ENCODE measurements at regions not wholly inside any gene's neighbourhood (a gene's known extent, or its start where the extent isn't known, plus 50 kb on each side); places are given as distances from the start of the nearest gene placed in this dataset.

DNA sequence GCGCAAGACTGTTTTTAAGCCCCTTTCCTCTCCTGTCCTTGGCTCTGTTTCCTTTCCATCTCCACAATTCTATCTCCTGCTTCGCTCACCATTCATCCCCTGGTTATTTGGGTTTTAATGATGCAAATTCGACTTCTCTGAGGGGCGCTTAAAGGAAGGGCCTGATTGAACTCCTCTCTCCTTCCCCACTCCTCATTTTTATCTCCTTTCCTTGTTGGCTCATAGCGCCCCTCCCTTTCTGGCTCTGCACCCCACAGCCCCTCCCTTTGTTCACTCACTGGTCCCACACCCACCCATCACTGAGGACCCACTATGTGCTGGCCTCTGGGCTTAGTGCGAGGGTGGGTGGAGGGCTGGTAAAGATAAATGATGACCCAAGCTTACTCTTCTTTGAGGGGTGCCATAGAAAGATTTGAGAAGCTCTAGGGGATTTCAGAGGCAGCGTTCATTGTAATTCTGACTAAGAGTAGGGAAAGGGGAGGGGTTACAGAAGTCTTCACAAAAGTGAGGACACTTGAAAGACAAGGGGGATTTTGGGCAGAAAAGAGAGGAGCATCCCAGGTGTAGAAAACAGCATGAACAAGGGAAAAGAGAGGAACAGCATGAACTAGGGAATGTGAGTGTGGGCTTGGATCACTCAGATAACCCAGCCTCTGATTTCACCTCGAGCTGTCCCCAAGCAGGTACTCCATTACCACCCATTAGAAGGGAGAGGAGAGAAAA is 507.8 kb downstream of the CD83 start:
- DNase-seq (ENCODE audit: low read depth): no peak

DNA sequence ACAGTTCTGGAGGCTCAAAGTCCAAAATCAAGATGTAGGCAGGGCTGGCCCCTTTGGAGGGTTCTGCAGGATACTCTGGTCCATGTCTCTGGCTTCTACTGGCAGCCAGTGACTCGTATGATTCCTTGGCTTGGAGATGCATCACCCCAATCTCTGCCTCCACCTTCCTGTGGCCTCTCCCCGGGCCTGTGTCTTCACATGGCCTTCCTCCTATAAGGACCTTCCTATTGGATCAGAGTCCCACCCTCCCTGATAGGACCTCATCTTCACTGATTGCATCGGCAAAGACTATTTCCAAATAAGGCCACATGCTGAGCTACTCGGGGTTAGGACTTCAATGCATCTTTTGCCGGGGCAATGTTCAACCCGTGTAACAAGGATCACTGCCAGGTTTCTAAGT is 509.0 kb downstream of the CD83 start:
- no peak for DNase-seq (ENCODE audit: low read depth)

DNA sequence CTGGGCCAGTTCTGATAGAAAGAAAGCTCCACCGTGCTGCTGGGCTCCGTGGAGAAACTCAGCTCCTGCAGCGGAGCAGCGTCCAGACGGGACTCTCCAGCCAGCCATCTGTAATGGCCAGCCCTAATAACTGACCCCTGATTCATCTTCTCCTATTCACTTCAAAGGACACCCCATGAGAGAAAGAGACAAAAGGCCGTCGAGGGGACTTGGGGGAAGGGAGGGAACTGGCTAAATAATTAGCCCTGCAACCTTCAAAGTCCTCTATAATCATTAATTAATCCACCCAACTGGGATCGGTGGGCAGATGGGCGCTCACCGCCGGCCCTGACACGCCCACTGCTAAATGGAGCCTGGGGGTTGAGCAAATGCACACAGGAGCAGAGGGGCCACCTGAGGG is 512.4 kb downstream of the CD83 start:
- DNase-seq (ENCODE audit: low read depth): no peak

DNA sequence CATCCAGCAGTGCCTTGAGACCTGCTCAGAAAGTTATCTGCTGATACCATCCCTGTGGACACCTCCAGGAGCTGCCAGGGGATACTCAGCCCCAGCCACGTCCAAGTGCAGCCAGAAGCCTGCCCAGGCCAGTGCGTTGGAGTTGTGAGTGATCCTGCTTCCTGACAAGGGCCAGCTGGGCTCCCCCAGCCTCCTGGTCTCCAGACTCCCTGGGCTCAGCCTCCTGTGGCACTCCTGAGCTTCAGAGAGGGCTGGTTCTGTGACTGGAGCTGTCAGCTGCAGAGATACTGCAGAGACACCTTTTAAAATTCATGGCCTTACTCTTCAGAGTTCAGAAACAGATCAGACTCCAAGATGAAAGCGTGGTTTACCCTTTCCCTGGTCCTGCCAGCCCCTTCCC is 515.9 kb downstream of the CD83 start:
- no peak for DNase-seq (ENCODE audit: low read depth)

DNA sequence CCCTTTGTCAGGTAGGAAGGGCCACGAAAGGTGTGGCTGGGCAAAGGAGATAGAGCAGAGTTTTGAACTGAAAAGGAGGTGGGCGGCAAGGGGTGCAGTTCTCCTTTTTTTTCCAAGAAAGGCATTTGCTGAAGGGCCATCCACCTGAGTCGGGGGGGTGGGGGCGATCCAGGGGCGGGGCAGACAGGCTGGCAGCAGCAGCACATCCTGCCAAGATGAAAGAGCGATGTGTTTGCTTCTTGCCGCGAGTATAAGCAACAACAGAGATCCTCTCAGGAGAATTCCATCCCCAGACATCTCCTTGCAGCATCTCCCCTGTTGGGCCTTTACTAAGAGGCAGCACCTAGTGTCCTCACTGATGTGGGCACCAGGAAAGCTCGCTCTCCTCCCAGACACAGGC is 516.5 kb downstream of the CD83 start:
- no peak for DNase-seq (ENCODE audit: low read depth)

DNA sequence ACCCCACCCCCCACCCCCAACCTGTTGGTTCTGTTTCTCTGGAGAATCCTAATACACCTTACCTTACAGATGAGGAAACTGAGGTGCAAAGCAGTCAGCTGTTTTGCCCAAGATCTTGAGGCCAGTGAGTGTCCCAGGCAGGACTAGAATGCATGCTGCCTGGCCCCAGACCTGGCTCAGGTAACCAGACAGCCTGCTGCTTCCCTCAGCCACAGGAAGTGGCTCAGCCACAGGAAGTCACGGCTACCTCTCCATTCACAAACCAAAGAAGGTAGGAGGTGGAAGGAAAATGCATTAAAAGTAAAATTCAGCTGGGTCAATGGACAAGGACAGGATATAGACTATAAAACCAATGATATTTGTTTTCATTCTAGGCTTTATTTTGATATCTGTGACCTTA is 517.6 kb downstream of the CD83 start:
- DNase-seq (ENCODE audit: low read depth): no peak

DNA sequence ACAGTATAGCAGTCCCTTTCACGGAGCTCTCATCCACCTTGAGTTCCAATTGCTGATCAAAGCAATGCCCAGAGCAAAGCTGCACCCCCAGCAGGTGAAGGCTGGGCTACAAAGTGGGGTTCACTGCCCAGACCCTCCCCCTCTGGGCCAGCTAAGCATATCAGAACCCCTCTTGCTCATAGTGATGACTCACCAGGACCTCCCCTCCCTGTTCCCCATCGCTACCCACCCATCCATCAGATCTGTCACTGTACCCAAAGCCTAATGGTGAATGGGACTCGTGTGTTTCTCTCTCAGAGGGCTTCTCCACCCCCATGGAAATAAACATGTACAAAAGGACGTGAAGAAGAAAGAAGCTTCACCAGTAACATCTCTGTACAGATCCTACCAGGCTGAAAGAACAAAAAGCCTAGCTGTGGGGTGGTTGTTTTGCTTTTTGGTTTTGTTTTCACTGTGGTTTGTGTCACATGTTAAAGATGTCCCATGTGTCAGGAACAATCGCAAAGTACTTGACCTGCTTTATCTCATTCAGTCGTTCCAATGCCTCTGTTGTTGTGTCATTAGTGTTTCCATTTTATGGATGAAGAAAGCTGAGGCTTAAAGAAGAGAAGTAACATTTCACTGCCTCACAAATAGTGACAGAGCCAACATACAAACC is 518.5 kb downstream of the CD83 start:
- DNase-seq (ENCODE audit: low read depth): no peak

DNA sequence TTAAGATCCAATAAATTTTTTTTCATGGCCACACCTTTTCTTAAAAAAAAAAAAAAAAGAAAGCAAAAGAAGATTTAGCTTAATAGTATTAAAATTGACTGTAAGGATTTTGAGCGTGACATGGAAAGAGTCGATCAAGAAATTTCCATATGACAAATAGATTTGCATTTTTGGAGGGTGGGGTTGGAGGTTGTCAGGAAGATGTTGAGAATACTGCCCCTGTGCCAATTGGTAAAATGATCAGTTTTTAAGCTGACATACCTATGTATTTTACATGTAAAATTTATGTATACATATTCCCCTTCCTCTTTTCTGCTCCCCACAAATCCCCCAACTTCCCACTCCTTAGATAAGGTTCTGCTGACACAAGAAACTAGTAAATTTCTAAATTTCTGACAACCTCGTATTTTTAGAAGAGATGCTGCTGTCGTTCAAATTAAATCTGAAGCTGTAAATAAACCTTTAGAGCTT is 520.9 kb downstream of the CD83 start:
- no peak for DNase-seq (ENCODE audit: low read depth)

DNA sequence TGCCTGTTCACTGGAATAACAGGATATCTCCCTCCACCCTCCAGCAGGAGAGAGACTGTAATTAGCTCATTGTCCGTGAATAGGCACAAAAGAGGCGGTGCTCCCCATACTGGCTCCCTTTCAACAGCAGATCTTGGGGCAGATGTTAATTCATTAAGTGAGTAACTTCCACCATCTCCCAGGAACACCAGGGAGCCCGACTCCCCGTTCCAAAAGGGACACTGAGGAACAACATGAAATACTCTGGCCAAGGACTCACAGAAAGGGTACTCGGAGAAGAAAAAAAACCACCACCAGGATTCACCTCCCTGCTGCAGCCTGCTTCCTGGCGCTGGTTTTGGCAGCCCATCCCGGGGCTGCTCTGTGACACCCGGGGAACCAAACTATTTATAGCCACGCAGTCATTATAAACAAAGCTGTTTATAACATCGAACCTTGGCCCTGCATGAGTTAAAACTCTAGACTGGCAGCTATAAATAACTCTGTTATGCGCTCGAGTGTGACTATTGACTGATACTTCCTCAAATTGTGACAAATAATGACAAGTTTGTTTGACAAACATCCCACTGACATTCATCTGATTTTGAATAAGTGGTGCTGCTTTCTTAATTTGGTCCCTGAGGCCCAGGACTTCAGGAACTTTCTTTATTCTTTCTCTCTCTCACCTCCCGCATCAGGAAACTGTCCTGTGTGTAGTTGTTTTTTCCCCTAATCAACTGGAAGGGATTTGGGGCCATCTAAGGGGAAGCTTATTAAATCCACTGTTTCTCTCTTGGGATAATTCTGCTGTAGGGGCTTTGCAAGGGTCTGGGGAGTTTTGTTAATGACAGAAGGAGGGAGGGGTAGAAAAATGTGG is 521.6 kb downstream of the CD83 start:
- peak; percentile 78 for DNase-seq (ENCODE audit: low read depth)

DNA sequence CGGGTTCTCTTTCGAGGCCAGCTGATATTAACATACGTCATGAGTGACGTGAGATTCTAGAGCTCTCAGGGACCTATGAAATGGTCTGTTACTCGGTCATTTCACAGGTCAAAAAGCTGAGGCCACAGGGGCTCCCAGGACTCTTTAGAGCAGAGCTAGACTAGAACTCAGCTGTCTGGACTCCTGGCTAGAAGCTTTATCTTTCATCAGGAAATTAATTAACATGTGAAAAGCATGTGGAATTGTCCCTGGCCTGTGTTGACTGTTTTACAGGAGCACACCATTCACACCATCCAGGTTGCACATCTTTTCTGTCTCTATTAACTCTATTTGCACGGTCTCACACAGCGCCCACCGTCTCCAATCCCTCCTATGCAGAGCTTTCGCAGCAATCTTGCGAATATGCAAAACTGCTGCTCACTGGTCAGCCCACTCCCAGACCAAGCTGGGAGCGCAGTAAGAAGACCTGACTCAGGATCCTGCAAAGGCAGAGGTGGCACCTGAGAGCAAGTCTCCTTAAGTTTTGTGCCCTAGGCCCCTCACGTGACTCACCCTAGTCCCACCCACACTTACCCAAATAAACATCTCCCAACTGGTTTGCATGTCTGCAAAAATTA is 522.5 kb downstream of the CD83 start:
- DNase-seq (ENCODE audit: low read depth): no peak

DNA sequence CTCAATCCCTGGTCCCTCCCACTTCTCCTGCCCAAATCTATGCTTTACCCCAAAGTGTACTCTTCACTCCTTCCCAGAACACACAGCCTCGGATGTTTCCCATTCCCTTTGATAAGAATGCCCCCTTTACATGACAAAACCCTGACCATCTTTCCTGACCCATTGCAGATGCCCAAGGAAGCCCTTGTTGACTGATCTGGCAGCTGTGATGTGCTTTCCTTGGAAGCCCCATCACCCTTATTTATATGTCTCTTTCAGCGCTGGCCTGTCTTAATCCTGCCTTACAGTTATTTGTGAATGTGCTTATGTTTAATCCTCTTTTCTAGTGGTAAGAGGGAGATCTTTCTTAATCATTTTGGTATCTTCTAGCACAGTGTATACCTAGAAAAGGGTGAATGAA is 523.1 kb downstream of the CD83 start:
- DNase-seq (ENCODE audit: low read depth): no peak

DNA sequence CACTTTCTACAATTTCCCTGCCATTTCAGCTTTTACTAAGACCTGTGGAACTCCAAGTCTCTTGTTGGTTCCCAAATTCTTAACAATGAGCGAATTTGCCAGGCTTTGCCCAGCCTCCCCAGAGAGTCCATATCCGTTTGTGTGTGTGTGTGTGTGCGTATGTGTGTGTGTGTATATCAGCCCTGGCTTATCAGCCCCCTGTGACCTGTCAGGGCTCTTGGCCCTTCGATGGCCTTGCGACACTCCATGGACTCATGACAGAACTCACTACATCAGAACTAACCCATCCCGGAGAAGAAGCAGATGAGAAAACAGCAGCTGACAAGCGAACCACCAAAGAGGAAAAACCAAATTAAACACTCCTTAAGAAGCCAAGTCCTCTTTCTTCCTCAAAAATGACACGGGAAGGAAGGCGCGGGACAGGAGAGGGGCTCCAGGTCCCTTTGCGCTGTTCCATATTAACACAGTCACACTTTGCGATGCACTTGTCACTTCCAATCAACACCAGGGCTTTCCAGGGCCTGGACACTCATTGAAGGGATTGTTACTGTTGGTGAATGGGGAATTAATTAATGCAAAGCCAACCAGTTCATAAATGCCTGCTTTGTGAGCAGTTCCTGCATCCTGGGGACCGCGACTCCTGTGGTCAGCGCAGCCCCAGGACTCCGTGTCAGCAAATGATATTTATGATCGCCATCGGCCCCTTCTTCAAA is 524.0 kb downstream of the CD83 start:
- DNase-seq (ENCODE audit: low read depth): no peak

DNA sequence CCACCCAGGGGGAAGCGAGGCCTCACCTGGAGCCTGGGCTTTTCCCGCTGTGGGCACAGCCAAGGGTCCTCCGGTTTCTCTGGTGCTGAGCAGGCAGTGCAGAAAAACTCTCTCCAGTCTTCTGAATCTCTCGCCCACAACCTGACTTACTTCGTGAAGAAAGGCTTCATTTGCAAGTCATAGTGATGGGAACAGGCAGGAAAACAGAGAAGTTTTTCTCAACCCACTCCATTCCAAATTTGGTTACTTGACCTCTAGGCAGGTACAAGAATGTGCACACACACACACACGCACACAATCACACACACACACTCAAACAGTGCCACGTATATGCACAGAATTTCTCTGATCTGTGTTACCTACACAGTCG is 524.5 kb downstream of the CD83 start:
- no peak for DNase-seq (ENCODE audit: low read depth)

DNA sequence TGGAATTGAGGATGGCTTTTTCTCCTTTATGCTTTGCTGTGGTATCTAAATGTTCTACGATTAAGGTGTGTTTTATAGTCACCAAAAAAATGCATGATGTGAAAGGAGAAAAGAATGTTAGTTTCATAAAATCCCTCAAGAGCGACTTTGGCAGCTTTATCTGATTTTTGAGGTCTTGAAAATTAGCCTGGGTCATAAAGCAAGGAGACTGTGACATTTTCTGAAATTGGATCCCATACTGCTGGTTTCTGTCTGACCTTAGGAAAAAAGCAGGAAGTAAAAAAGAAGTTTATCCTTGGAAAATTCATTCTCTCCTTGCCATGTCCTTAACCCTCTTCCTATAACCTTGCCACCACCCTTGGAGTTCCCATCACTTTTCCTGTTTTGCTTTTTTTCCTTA is 525.3 kb downstream of the CD83 start:
- no peak for DNase-seq (ENCODE audit: low read depth)

DNA sequence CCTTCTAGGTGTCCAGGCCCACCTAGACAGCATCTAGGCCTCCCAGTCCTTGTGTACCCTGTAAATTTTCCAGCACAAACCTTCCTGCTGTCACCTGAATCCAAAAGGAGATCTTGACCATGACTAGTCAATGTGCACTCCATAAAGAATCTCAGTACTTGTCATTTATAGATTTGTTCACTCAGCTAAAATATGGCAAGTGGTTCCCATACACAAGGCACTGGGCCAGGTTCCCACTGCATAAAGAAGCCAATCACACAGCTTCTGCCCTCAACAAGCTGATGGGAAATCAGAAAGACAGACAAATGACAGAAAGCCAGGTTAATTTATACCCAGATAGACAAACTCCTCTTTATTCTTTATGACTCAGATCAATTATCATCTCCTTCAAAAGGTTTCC is 526.8 kb downstream of the CD83 start:
- no peak for DNase-seq (ENCODE audit: low read depth)

DNA sequence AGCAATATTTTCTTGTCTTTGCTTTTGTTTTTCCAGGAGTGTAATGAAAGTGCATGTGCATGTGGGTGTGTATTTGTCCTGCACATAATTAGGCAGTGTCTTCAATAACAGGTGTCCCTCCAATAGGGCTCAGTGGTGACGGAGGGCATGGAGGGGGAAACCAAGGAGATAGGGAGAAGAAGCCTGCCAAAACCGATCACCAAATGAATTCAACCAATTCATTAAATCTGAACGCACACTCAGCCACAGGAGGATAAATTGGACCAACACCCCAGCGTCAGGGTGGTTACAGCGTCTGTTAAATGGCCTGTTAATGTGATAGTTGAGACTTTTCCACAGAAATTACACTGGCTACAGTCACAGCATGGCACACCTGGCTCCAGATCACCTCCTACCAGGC is 527.6 kb downstream of the CD83 start:
- no peak for DNase-seq (ENCODE audit: low read depth)

DNA sequence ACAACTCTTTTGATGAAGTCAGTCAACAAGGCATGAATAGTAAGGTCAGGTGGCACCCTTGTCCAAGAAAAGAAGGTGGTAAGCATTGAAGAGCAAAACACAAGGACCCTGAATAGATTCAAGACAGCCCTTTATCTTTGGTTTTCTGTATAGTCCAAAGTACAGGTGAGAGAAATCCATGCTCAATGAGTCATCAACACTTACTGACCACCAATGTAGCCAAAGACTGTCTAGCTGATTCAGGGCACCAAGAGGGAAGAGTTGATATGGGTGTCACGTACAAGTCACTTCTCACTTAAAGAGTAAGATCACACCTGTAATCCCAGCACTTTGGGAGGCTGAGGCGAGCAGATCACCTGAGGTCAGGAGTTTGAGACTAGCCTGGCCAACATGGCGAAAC is 528.3 kb downstream of the CD83 start:
- no peak for DNase-seq (ENCODE audit: low read depth)

DNA sequence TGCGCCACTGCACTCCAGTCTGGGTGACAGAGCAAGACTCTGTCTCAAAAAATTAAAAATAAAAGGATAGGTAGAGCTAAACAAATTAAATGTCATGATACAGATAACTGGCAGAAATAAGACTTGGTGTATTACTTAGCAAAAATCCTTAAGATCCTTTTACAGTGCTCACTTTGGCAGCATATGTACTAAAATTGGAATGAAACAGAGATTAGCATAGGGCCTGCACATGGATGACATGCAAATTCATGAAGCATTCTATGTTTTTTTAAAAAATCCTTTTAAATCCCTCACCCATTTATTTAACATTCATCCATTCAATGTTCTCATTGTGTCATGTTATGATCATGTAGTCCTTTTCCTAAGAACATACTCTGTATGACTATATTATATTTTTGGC is 528.8 kb downstream of the CD83 start:
- DNase-seq (ENCODE audit: low read depth): no peak

DNA sequence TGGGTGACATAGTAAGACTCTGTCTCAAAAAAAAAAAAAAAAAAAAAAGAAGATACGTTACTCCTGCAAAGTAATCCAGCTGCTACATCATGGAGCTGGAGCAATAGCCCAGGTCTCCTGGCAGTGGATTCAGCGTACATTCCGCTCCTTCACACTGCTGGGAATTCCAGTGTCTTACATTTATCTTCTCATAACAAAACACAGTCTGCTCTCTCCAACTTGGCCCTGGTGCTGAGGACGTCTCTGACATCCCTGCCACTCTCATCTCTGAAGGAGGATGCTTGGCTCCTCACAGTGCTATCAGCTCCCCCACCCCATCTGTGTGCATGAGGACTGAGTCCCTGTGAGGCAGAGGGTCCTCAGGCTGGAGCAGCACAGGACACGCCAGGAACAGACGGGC is 529.8 kb downstream of the CD83 start:
- DNase-seq (ENCODE audit: low read depth): no peak

DNA sequence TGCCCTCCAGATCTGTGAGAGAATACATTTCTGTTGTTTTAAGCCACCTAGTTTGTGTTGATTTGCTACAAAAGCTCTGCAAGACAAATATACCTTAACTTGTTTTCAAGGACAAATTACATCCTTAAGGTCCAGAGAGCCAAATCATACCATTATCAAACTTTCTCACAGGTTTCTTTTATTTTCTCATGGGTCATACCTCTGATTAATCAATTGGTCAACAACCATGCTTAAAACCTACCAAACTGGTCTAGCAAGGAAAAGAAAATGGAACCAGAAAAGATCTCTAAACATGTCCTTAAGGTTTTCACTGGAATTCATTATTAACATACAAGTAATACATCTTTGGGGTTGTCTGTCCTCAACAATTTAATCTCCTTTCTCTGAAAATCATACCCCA is 535.0 kb downstream of the CD83 start:
- no peak for DNase-seq (ENCODE audit: low read depth)

Measured in myocyte (in vitro differentiated cells).